Pancreas (tissue), 10 donors: ENCODE measurements at regions not wholly inside any gene's neighbourhood (a gene's known extent, or its start where the extent isn't known, plus 50 kb on each side); places are given as distances from the start of the nearest gene placed in this dataset.
A peak's percentile ranks its signal among the peaks of the same experiment; 100 is the strongest.
"Not testable (repeated sequence)": the region's sequence is repeated elsewhere in the genome, so short reads cannot be mapped to it uniquely, and the experiment has no call there.

Experiments
- ATAC-seq, 4 donors: fragments of 200-7000 bp; cut with Tn5 transposase; one replicate each; pipeline versions ENCODE4 v1.8.0 to v1.9.1; 2020; ENCODE audit warnings: mild to moderate bottlenecking in 4 of 4, moderate library complexity in 4 of 4
- DNase-seq, 6 donors: peaks; one replicate each; pipeline ENCODE4 v3.0.0-alpha.2; 2020
- FAIRE-seq: peaks from 2 replicates; lab custom pipeline; 2012; peaks lifted over from hg19 to GRCh38; lab: Jason Lieb, UNC
- H3K27ac ChIP-seq, 4 donors: fragments of 200-600 bp; sonication (generic); 1 replicate in 3 of 4; 2 replicates in 1 of 4; pipeline versions ENCODE4 v1.5.0 to v1.8.0; 2020
- H3K27me3 ChIP-seq, 4 donors: fragments of 200-600 bp; one replicate each; pipeline ENCODE4 v1.8.0; 2021
- H3K36me3 ChIP-seq, 3 donors: fragments of 200-600 bp; sonication (generic) in 1 of 3; one replicate each; pipeline versions ENCODE4 v1.5.0 to v1.8.0; 2020 to 2021
- H3K4me1 ChIP-seq, 3 donors: fragments of 200-600 bp; one replicate each; pipeline ENCODE4 v1.8.0; 2021
- H3K4me3 ChIP-seq, 4 donors: fragments of 200-600 bp; sonication (generic) in 2 of 4; one replicate each; pipeline versions ENCODE4 v1.5.0 to v1.8.0; 2020 to 2021
- H3K9me3 ChIP-seq, 4 donors: fragments of 200-600 bp; one replicate each; pipeline ENCODE4 v1.8.0; 2021
- WGBS, 2 donors: extraction: QIAGEN DNeasy Blood & Tissue Kit; methylation state at CpG; one replicate each; pipeline ENCODE4 v1.1.7; 2013; 5-methylcytosine and 5-hydroxymethylcytosine counted together
- intact Hi-C, 3 donors: fragments of 100-400 bp; cut with DNase I; formaldehyde crosslinking; loops; one replicate each; pipeline versions ENCODE4 v1.11.1 to v1.14.2; 2022
- TF ChIP-seq, protein P1 (sequence below), 4 donors: fragments of 200-600 bp; sonication (generic) in 3 of 4; IDR thresholded peaks; one replicate each; pipeline versions ENCODE4 v1.5.0 to v1.8.0; 2021; ENCODE audit warnings: antibody characterized with exemption in 4 of 4
- donor health status: healthy with polysubstance abuse.
- donor health status: DM: no; HTN: no; CAD: no; lungs with moderate emphysema.
- donor health status: DM: no; HTN: no; CAD: no.
- donor health status: control.
- donor health status: control.
- donor health status: Bipolar disorder and iron deficiency.
- donor health status: DM: yes; HTN: yes; CAD: no.
- donor health status: DM: no; HTN: no; CAD: no.
- donor health status: DM: no; HTN: no; CAD: no.
- donor health status: DM: yes; HTN: yes; CAD: no.

DNA sequence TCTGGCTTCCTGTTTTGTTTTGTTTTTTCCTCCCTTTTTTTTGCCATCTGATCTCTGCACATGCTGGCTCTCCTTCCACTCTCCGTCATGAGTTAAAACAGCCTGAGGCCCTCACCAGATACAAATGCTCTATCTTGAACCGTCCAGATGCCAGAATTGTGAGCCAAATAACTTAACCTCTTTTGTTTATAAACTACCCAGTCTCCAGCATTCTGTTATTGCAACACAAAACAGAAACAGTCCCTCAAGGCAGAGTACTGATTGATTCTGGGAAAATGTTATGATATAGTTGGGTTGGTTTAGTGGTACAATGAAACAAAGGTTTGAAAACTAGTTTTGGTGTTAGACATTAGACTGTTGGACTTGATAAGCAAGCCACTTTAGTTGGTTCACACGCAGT is 1390.0 kb upstream of the RAG2 start:
- Histone ChIP-seq H3K27me3 (no peaks in the 10 kb centered on the region), H3K27ac (no peak overlapping the region), H3K4me1 (no peaks in the 10 kb centered on the region), H3K4me3 (no peak overlapping the region), H3K36me3 (no peaks in the 10 kb centered on the region), H3K9me3 (no peaks in the 10 kb centered on the region)
- no peak for ATAC-seq
- 10 to 16% methylated on average over 3 of the region's 3 CpGs for WGBS, 2 donors
- DNase-seq = no peak
- no peak for FAIRE-seq
- intact Hi-C loops = no loop called here
- TF ChIP-seq, protein P1, sequence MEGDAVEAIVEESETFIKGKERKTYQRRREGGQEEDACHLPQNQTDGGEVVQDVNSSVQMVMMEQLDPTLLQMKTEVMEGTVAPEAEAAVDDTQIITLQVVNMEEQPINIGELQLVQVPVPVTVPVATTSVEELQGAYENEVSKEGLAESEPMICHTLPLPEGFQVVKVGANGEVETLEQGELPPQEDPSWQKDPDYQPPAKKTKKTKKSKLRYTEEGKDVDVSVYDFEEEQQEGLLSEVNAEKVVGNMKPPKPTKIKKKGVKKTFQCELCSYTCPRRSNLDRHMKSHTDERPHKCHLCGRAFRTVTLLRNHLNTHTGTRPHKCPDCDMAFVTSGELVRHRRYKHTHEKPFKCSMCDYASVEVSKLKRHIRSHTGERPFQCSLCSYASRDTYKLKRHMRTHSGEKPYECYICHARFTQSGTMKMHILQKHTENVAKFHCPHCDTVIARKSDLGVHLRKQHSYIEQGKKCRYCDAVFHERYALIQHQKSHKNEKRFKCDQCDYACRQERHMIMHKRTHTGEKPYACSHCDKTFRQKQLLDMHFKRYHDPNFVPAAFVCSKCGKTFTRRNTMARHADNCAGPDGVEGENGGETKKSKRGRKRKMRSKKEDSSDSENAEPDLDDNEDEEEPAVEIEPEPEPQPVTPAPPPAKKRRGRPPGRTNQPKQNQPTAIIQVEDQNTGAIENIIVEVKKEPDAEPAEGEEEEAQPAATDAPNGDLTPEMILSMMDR (IDR thresholded peaks at IDR 0.05) = no peak

DNA sequence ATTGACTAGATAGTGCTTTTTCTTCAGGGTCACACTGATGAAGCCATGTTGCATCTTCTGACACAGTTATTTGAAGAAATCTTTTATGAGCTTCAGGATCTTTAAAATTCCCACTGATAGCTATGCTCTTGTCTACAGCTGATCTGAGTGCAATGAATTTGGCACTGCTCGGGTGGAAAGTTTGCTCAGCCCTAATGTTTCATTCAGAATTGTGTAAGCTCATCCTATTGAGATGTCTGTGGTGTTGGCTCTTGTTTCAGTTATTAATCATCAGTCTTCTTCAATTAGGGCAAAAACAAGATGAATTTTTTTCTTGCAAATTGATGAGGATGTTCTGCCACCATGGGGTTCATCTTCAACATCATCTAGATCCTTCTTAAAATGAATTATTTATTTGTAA is 1387.0 kb upstream of the RAG2 start:
- WGBS, 2 donors = 65 to 75% methylated on average over 1 of the region's 1 CpG
- FAIRE-seq (no peak), DNase-seq (no peak), ATAC-seq (no peak)
- Histone ChIP-seq H3K27ac (no peak overlapping the region), H3K36me3 (no peaks in the 10 kb centered on the region), H3K4me1 (no peaks in the 10 kb centered on the region), H3K4me3 (no peak overlapping the region), H3K27me3 (no peaks in the 10 kb centered on the region), H3K9me3 (no peaks in the 10 kb centered on the region)
- intact Hi-C loops = no loop called here
- TF ChIP-seq, protein P1 (IDR thresholded peaks at IDR 0.05) = no peak

DNA sequence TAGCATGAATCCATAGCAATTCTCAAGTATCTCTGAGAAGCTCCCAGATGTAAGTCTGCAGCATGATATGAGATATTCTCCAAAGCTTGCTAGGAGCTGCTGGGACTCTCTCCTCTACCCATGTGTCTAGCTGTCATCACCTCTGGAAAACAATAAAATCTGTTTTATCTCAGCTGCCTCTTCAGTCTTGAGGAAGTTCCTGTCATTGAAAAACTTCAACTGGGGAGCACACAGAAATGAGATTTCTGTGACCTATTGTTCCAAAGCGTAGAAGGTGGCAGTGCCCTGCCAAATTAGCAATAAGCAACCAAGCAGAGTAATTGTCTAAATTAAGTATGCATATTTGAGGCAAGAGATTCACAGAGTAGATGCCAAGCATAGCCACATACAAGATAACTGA is 1380.6 kb upstream of the RAG2 start:
- no peak overlapping the region for H3K4me3 ChIP-seq
- no peaks in the 10 kb centered on the region for H3K36me3 ChIP-seq
- ATAC-seq (no peak), DNase-seq (no peak), FAIRE-seq (no peak)
- intact Hi-C loops = no loop called here
- WGBS, 2 donors = 81 to 89% methylated on average over 1 of the region's 1 CpG
- no peaks in the 10 kb centered on the region for H3K9me3 ChIP-seq
- TF ChIP-seq, protein P1 (IDR thresholded peaks at IDR 0.05) = no peak
- no peak overlapping the region for H3K27ac ChIP-seq
- H3K27me3 ChIP-seq = no peaks in the 10 kb centered on the region
- no peaks in the 10 kb centered on the region for H3K4me1 ChIP-seq

DNA sequence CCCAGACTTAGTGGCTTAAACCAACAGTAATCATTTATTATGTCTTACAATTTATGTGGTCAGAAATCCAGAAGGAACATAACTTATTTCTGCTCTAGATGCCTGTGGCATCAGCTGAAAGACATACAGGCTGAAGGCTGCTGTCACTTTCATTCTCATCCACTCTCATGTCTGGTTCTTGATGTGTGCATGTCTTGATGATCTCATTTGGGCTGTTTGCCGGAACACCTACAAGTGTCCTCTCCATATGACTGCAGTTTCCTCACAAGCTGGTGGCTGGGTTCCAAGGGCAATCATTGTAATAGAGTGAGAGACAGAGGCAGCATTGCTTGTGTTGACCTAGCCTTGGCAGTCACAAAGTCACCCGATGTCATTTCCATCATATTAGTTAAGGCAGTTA is 1375.9 kb upstream of the RAG2 start:
- no peak overlapping the region for H3K4me3 ChIP-seq
- DNase-seq = no peak
- intact Hi-C loops = no loop called here
- no peak for FAIRE-seq
- peak in 1 of 4 donors; percentile 18 for ATAC-seq
- H3K4me1 ChIP-seq = peaks cover 8 to 14% (median 12%) of the 10 kb centered on the region in 3 donors
- TF ChIP-seq, protein P1 (IDR thresholded peaks at IDR 0.05) = no peak
- no peak overlapping the region for H3K27ac ChIP-seq
- H3K9me3 ChIP-seq = no peaks in the 10 kb centered on the region
- no peaks in the 10 kb centered on the region for H3K36me3 ChIP-seq
- H3K27me3 ChIP-seq = no peaks in the 10 kb centered on the region
- 37 to 44% methylated on average over 2 of the region's 2 CpGs for WGBS, 2 donors

DNA sequence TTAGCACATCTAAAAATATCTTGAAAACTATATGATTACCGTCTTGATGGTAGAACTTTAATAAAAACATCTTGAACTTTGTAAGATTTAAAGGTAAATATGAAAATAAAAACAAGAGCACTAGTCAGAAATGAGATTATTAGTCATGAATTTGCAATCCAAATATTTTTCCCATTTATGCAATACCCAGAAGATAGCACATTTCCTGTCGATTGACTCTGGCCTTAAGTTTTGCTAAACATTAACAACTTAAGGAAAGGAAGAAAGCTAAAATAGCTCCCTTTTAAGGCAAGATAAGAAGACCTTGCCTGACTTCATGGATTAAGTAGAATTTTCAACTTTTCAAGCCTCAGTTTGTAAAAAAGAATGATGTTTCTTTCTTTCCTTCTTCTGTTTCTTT is 1374.7 kb upstream of the RAG2 start:
- no peak overlapping the region for H3K4me3 ChIP-seq
- TF ChIP-seq, protein P1 (IDR thresholded peaks at IDR 0.05) = no peak
- FAIRE-seq (no peak), DNase-seq (no peak), ATAC-seq (peak in 3 of 4 donors; percentile 42 to 50 (median 48))
- no peaks in the 10 kb centered on the region for H3K9me3 ChIP-seq
- H3K27ac ChIP-seq = no peak overlapping the region
- intact Hi-C loops = no loop called here
- H3K36me3 ChIP-seq = no peaks in the 10 kb centered on the region
- H3K27me3 ChIP-seq = no peaks in the 10 kb centered on the region
- H3K4me1 ChIP-seq = peaks cover 8 to 14% (median 12%) of the 10 kb centered on the region in 3 donors
- 28% methylated on average over 2 of the region's 2 CpGs for WGBS, 2 donors

DNA sequence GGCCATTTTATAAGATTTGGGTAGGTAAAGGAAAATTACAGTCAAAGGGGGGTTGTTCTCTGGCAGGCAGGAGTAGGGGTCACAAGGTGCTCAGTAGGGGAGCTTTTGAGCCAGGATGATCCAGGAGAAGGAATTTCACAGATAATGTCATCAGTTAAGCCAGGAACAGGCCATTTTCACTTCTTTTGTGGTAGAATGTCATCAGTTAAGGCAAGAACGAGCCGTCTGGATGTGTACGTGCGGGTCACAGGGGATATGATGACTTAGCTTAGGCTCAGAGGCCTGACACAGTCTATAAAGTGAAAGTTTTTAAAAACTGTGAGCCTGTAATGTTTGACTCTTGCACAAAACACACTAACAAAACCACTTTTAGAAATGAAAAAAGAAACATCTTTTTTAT is 1371.3 kb upstream of the RAG2 start:
- H3K9me3 ChIP-seq, DNase-seq, H3K36me3 ChIP-seq, H3K27me3 ChIP-seq, H3K27ac ChIP-seq, intact Hi-C loops, ATAC-seq, H3K4me3 ChIP-seq, FAIRE-seq: not testable (repeated sequence)
- WGBS, 2 donors = 85 to 92% methylated on average over 4 of the region's 4 CpGs
- H3K4me1 ChIP-seq = peaks cover 8 to 14% (median 12%) of the 10 kb centered on the region in 3 donors
